A549 (cell line): ENCODE measurements at regions not wholly inside any gene's neighbourhood (a gene's known extent, or its start where the extent isn't known, plus 50 kb on each side); places are given as distances from the start of the nearest gene placed in this dataset.

Source experiments
- CEBPB ChIP-seq, 2 experiments: fragments of >200 bp in 1 of 2; sonication (Bioruptor Twin) in 1 of 2; formaldehyde crosslinking in 1 of 2; IDR thresholded peaks; 2 replicates each; pipeline ENCODE4 v1.6.1; 2012 to 2016
- HOXA7 ChIP-seq: fragments of 250-450 bp; sonication (Bioruptor Pico); IDR thresholded peaks from 2 replicates; pipeline ENCODE4 v1.5.0; 2020; ENCODE audit warnings: mild to moderate bottlenecking, moderate library complexity
- MYC ChIP-seq: IDR thresholded peaks from 2 replicates; pipeline ENCODE4 v1.6.1; 2012; ENCODE audit warnings: mild to moderate bottlenecking, inconsistent platforms, low read length, improper control_type of control experiment, borderline replicate concordance
- NPAS2 ChIP-seq: fragments of 250-450 bp; sonication (Bioruptor Pico); IDR thresholded peaks from 2 replicates; pipeline ENCODE4 v1.8.0; 2022; ENCODE audit warnings: mild to moderate bottlenecking, moderate library complexity, borderline replicate concordance
- PHF8 ChIP-seq: fragments of 200-600 bp; sonication (generic); IDR thresholded peaks from 2 replicates; pipeline ENCODE4 v1.6.1; 2016; ENCODE audit warnings: low read depth, mild to moderate bottlenecking, antibody characterized with exemption, moderate library complexity, borderline replicate concordance
- POLR2A ChIP-seq: IDR thresholded peaks from 2 replicates; pipeline ENCODE4 v1.6.1; 2012; ENCODE audit warnings: mild to moderate bottlenecking, low read length
- RAD21 ChIP-seq, 2 experiments: fragments of >200 bp in 1 of 2; sonication (Bioruptor Twin) in 1 of 2; formaldehyde crosslinking in 1 of 2; IDR thresholded peaks in 1 of 2; conservative IDR thresholded peaks in 1 of 2; 2 replicates in 1 of 2; 3 replicates in 1 of 2; pipeline ENCODE4 v1.6.1; 2012 to 2018; ENCODE audit warnings: inconsistent platforms in 1 of 2
- ZSCAN20 ChIP-seq: fragments of 250-450 bp; sonication (Bioruptor Pico); IDR thresholded peaks from 2 replicates; pipeline ENCODE4 v1.8.0; 2022; ENCODE audit warnings: mild to moderate bottlenecking, moderate library complexity
- TF ChIP-seq, protein P1 (sequence below): IDR thresholded peaks from 2 replicates; pipeline ENCODE4 v1.6.1; 2012
- TF ChIP-seq, protein P2 (sequence below): fragments of 200-600 bp; sonication (generic); IDR thresholded peaks from 2 replicates; pipeline ENCODE4 v1.6.1; 2016; ENCODE audit warnings: antibody characterized with exemption, mild to moderate bottlenecking, moderate library complexity
- TF ChIP-seq, protein P3 (sequence below): fragments of >200 bp; sonication (Bioruptor Twin); formaldehyde crosslinking; IDR thresholded peaks from 3 replicates; pipeline ENCODE4 v1.5.1; 2016
- TF ChIP-seq, protein P4 (sequence below): IDR thresholded peaks from 2 replicates; pipeline ENCODE4 v1.6.1; 2012
- TF ChIP-seq, protein P5 (sequence below): fragments of 150-350 bp; IDR thresholded peaks from 2 replicates; pipeline ENCODE4 v1.6.1; 2014; ENCODE audit warnings: low read depth, mild to moderate bottlenecking, low read length

DNA sequence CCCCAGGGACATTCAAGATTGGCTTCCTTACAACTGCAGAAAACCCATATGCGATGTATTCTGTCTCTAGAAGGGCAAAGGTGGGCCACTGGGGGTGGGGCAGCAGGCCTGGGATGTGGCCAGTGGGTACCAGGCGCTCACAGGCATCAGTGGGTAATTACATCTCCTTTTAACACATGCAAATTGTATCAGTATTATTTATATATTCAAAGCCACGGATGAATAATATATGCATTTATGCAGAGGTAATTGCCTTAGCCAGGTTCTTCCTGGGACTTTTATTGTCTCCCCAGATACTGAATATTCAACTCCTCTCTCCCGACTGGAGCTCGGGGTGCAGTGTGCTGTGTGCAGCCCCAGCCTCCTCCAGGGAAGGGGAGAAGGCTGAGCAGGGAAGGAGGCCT, 109.4 kb upstream of the MVB12B start:
- no peak for TF ChIP-seq CEBPB (IDR thresholded peaks at IDR 0.05)
- TF ChIP-seq, protein P1, sequence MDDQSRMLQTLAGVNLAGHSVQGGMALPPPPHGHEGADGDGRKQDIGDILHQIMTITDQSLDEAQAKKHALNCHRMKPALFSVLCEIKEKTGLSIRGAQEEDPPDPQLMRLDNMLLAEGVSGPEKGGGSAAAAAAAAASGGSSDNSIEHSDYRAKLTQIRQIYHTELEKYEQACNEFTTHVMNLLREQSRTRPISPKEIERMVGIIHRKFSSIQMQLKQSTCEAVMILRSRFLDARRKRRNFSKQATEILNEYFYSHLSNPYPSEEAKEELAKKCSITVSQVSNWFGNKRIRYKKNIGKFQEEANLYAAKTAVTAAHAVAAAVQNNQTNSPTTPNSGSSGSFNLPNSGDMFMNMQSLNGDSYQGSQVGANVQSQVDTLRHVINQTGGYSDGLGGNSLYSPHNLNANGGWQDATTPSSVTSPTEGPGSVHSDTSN = no peak
- TF ChIP-seq, protein P2, sequence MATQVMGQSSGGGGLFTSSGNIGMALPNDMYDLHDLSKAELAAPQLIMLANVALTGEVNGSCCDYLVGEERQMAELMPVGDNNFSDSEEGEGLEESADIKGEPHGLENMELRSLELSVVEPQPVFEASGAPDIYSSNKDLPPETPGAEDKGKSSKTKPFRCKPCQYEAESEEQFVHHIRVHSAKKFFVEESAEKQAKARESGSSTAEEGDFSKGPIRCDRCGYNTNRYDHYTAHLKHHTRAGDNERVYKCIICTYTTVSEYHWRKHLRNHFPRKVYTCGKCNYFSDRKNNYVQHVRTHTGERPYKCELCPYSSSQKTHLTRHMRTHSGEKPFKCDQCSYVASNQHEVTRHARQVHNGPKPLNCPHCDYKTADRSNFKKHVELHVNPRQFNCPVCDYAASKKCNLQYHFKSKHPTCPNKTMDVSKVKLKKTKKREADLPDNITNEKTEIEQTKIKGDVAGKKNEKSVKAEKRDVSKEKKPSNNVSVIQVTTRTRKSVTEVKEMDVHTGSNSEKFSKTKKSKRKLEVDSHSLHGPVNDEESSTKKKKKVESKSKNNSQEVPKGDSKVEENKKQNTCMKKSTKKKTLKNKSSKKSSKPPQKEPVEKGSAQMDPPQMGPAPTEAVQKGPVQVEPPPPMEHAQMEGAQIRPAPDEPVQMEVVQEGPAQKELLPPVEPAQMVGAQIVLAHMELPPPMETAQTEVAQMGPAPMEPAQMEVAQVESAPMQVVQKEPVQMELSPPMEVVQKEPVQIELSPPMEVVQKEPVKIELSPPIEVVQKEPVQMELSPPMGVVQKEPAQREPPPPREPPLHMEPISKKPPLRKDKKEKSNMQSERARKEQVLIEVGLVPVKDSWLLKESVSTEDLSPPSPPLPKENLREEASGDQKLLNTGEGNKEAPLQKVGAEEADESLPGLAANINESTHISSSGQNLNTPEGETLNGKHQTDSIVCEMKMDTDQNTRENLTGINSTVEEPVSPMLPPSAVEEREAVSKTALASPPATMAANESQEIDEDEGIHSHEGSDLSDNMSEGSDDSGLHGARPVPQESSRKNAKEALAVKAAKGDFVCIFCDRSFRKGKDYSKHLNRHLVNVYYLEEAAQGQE = no peak
- TF ChIP-seq RAD21 (conservative IDR thresholded peaks at IDR 0.05 in 1 of 2, IDR thresholded peaks at IDR 0.05 in 1 of 2) = no peak
- TF ChIP-seq, protein P3, sequence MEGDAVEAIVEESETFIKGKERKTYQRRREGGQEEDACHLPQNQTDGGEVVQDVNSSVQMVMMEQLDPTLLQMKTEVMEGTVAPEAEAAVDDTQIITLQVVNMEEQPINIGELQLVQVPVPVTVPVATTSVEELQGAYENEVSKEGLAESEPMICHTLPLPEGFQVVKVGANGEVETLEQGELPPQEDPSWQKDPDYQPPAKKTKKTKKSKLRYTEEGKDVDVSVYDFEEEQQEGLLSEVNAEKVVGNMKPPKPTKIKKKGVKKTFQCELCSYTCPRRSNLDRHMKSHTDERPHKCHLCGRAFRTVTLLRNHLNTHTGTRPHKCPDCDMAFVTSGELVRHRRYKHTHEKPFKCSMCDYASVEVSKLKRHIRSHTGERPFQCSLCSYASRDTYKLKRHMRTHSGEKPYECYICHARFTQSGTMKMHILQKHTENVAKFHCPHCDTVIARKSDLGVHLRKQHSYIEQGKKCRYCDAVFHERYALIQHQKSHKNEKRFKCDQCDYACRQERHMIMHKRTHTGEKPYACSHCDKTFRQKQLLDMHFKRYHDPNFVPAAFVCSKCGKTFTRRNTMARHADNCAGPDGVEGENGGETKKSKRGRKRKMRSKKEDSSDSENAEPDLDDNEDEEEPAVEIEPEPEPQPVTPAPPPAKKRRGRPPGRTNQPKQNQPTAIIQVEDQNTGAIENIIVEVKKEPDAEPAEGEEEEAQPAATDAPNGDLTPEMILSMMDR = no peak
- TF ChIP-seq MYC = no peak
- TF ChIP-seq HOXA7 = no peak
- TF ChIP-seq PHF8 = no peak
- TF ChIP-seq, protein P4, sequence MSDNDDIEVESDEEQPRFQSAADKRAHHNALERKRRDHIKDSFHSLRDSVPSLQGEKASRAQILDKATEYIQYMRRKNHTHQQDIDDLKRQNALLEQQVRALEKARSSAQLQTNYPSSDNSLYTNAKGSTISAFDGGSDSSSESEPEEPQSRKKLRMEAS = no peak
- TF ChIP-seq, protein P5, sequence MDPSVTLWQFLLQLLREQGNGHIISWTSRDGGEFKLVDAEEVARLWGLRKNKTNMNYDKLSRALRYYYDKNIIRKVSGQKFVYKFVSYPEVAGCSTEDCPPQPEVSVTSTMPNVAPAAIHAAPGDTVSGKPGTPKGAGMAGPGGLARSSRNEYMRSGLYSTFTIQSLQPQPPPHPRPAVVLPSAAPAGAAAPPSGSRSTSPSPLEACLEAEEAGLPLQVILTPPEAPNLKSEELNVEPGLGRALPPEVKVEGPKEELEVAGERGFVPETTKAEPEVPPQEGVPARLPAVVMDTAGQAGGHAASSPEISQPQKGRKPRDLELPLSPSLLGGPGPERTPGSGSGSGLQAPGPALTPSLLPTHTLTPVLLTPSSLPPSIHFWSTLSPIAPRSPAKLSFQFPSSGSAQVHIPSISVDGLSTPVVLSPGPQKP = no peak
- TF ChIP-seq ZSCAN20 = no peak
- no peak for TF ChIP-seq POLR2A
- no peak for TF ChIP-seq NPAS2
